ENCODE measurements at regions not wholly inside any gene's neighbourhood (a gene's known extent, or its start where the extent isn't known, plus 50 kb on each side); places are given as distances from the start of the nearest gene placed in this dataset.

- TF ChIP-seq, protein P1, sequence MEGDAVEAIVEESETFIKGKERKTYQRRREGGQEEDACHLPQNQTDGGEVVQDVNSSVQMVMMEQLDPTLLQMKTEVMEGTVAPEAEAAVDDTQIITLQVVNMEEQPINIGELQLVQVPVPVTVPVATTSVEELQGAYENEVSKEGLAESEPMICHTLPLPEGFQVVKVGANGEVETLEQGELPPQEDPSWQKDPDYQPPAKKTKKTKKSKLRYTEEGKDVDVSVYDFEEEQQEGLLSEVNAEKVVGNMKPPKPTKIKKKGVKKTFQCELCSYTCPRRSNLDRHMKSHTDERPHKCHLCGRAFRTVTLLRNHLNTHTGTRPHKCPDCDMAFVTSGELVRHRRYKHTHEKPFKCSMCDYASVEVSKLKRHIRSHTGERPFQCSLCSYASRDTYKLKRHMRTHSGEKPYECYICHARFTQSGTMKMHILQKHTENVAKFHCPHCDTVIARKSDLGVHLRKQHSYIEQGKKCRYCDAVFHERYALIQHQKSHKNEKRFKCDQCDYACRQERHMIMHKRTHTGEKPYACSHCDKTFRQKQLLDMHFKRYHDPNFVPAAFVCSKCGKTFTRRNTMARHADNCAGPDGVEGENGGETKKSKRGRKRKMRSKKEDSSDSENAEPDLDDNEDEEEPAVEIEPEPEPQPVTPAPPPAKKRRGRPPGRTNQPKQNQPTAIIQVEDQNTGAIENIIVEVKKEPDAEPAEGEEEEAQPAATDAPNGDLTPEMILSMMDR (IDR thresholded peaks at IDR 0.05 in 4 of 5, conservative IDR thresholded peaks at IDR 0.05 in 1 of 5), result no peak
- no peak for TF ChIP-seq POLR2A (IDR thresholded peaks at IDR 0.05)
Measured at GRCh38 chr12:127393896-127394295, 873.1 kb upstream of the TMEM132C start.

Measured in gastrocnemius medialis (tissue), 4 donors.